Adrenal gland (tissue), 5 donors: ENCODE measurements at regions not wholly inside any gene's neighbourhood (a gene's known extent, or its start where the extent isn't known, plus 50 kb on each side); places are given as distances from the start of the nearest gene placed in this dataset.

Experiments
- CTCF ChIP-seq, 6 experiments: fragments of 450-650 bp in 4 of 6; fragments of 200-600 bp in 2 of 6; sonication (generic) in 1 of 6; IDR thresholded peaks; 1 replicate in 5 of 6; 2 replicates in 1 of 6; pipeline versions ENCODE4 v1.5.1 to v1.8.0; 2016 to 2021; ENCODE audit warnings: antibody characterized with exemption in 6 of 6, mild to moderate bottlenecking in 2 of 6, moderate library complexity in 1 of 6
- POLR2A ChIP-seq, 2 donors: fragments of 450-650 bp; IDR thresholded peaks; one replicate each; pipeline ENCODE4 v1.6.1; 2017; ENCODE audit warnings: antibody characterized with exemption in 2 of 2, mild to moderate bottlenecking in 2 of 2, moderate library complexity in 1 of 2
- donor health status: DM: no; HTN: no; CAD: no.

DNA sequence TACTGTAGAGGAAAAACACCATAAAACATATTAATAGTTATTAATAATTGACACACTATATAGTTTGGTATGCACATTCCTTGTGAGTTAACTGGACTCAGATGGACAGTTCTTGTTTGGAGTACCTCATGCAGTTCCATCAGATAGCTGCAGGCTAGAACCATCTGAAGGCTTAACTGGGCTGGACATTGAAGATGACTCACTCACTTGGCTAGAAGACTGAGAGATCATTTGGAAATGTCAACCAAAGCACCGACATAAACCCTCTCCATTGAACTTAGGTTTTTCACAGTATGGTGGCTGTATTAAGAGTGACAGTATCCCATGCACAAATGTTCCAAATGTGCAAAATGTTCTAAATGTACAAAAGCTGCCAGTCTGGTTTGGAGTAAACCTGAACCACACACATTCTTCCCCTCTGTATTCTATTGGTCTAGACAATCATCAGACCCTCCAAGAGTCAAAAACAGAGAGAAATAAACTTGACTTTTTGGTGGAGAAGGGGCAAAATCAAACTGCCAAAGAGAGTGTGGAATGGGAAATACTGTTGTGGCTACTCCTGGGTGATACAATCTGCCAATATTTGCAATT lies 708.4 kb downstream of the KCNT2 start:
- TF ChIP-seq CTCF (IDR thresholded peaks at IDR 0.05) (no peak), POLR2A (IDR thresholded peaks at IDR 0.05) (no peak)
